T-cell (primary cell): ENCODE measurements at regions not wholly inside any gene's neighbourhood (a gene's known extent, or its start where the extent isn't known, plus 50 kb on each side); places are given as distances from the start of the nearest gene placed in this dataset.

ENCODE experiments used
- ATAC-seq, 4 experiments: fragments of 200-7000 bp in 3 of 4; fragments of 150-1000 bp in 1 of 4; cut with Tn5 transposase; replicated peaks in 1 of 4; 1 replicate in 3 of 4; 2 replicates in 1 of 4; pipeline ENCODE4 v1.10.0; 2021; ENCODE audit warnings: moderate library complexity in 3 of 4, mild to moderate bottlenecking in 2 of 4, moderate number of reproducible peaks in 1 of 4
- CTCF ChIA-PET, 2 donors: fragments of 300-600 bp; sonication (Branson Sonifier 250); formaldehyde crosslinking; loops; one replicate each; lab custom pipeline; 2022; ENCODE audit warnings: antibody characterized with exemption in 2 of 2; lab: Charles Lee
- POLR2A ChIA-PET, 2 donors: fragments of 300-600 bp; sonication (Branson Sonifier 250); formaldehyde crosslinking; loops; one replicate each; lab custom pipeline; 2022; ENCODE audit warnings: antibody characterized with exemption in 2 of 2; lab: Charles Lee
- DNase-seq, 35 experiments: peaks; one replicate each; pipeline versions ENCODE4 v3.0.0 to v3.0.0-alpha.2; 2013 to 2023
- H3K27ac ChIP-seq: one replicate; pipeline ENCODE4 v1.5.1; 2013; ENCODE audit warnings: low read length
- H3K27me3 ChIP-seq, 2 experiments: replicated peaks in 1 of 2; 1 replicate in 1 of 2; 2 replicates in 1 of 2; pipeline versions ENCODE4 v1.6.1 to v1.7.0; 2013; ENCODE audit warnings: low read length in 1 of 2, mixed read lengths in 1 of 2; ENCODE audit not compliant: control insufficient read depth in 2 of 2, insufficient read depth in 2 of 2; ENCODE audit errors: extremely low read depth in 1 of 2
- H3K36me3 ChIP-seq, 2 donors: 1 replicate in 1 of 2; 2 replicates in 1 of 2; pipeline versions ENCODE4 v1.6.1 to v1.7.0; 2013; ENCODE audit warnings: low read length in 1 of 2; ENCODE audit not compliant: control insufficient read depth in 2 of 2, insufficient read depth in 1 of 2; ENCODE audit errors: extremely low read depth in 1 of 2
- H3K4me1 ChIP-seq, 2 experiments: 1 replicate in 1 of 2; 2 replicates in 1 of 2; pipeline versions ENCODE4 v1.6.1 to v1.7.0; 2013; ENCODE audit warnings: low read length in 2 of 2, mixed read lengths in 1 of 2; ENCODE audit not compliant: insufficient read depth in 2 of 2, control insufficient read depth in 1 of 2; ENCODE audit errors: extremely low read depth in 1 of 2
- H3K4me3 ChIP-seq, 2 donors: 1 replicate in 1 of 2; 2 replicates in 1 of 2; pipeline versions ENCODE4 v1.5.1 to v1.7.0; 2013; ENCODE audit warnings: mild to moderate bottlenecking in 2 of 2, low read length in 1 of 2, moderate library complexity in 1 of 2; ENCODE audit not compliant: control insufficient read depth in 1 of 2; ENCODE audit errors: extremely low read depth in 1 of 2
- H3K9me3 ChIP-seq: 2 replicates; pipeline ENCODE4 v1.7.0; 2013
- H3K27ac Mint-ChIP-seq, 2 donors: one replicate each; pipeline ENCODE4 v1.8.0; 2020 to 2021; ENCODE audit warnings: mild to moderate bottlenecking in 2 of 2, mixed read lengths in 2 of 2
- H3K27me3 Mint-ChIP-seq, 2 donors: one replicate each; pipeline ENCODE4 v1.8.0; 2021 to 2022; ENCODE audit warnings: mixed read lengths in 2 of 2
- H3K36me3 Mint-ChIP-seq: one replicate; pipeline ENCODE4 v1.8.0; 2021; ENCODE audit warnings: mixed read lengths
- H3K4me1 Mint-ChIP-seq, 3 donors: one replicate each; pipeline ENCODE4 v1.8.0; 2020 to 2022; ENCODE audit warnings: mixed read lengths in 3 of 3, mild to moderate bottlenecking in 1 of 3
- H3K4me3 Mint-ChIP-seq, 3 donors: one replicate each; pipeline ENCODE4 v1.8.0; 2020 to 2022; ENCODE audit warnings: mild to moderate bottlenecking in 3 of 3, mixed read lengths in 3 of 3, moderate library complexity in 3 of 3
- H3K9me3 Mint-ChIP-seq, 3 donors: one replicate each; pipeline ENCODE4 v1.8.0; 2020 to 2022; ENCODE audit warnings: mixed read lengths in 3 of 3
- WGBS: methylation state at CpG from one replicate; pipeline ENCODE4 v1.1.5; 2013; ENCODE audit warnings: missing lambda C conversion rate; ENCODE audit not compliant: insufficient coverage; 5-methylcytosine and 5-hydroxymethylcytosine counted together

DNA sequence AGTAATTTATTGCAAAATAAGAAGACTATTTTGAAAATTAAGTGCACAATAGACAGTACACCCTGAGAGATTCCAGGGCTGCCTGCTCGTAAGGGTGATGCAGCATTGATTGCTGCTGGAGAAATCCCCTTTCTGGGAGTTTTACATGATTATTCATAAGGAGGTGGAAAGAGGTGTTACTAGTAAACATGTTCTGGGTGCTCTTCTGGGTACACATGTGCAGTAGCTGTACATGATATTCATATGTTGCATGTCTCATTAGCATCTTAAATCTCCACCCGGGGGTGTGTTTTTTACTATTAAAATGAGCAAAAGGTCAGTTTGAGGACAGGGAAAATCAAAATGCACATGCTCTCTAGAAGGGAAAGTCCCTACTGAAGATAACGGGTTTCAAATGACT, 264.8 kb downstream of the CDK5RAP2 start:
- no peaks in the 10 kb centered on the region for H3K4me1 ChIP-seq
- no peaks in the 10 kb centered on the region for H3K36me3 Mint-ChIP-seq
- ATAC-seq = no peak
- H3K27me3 ChIP-seq = no peaks in the 10 kb centered on the region
- no peak overlapping the region for H3K27ac Mint-ChIP-seq
- ChIA-PET CTCF (no interaction called here), POLR2A (no interaction called here)
- H3K36me3 ChIP-seq = no peaks in the 10 kb centered on the region
- 70% methylated on average over 1 of the region's 3 CpGs for WGBS
- H3K9me3 ChIP-seq = no peaks in the 10 kb centered on the region
- H3K27ac ChIP-seq = no peak overlapping the region
- H3K27me3 Mint-ChIP-seq = peaks cover 5 to 21% of the 10 kb centered on the region in 2 donors
- no peaks in the 10 kb centered on the region for H3K4me1 Mint-ChIP-seq
- no peak overlapping the region for H3K4me3 Mint-ChIP-seq
- no peak overlapping the region for H3K4me3 ChIP-seq
- H3K9me3 Mint-ChIP-seq = peaks cover 0 to 5% (median 4%) of the 10 kb centered on the region in 3 donors
- no peak for DNase-seq

- POLR2A ChIA-PET = no interaction called here
- H3K4me1 Mint-ChIP-seq = no peaks in the 10 kb centered on the region
- Histone ChIP-seq H3K27ac (no peak overlapping the region), H3K36me3 (no peaks in the 10 kb centered on the region), H3K27me3 (peaks cover 0 to 4% of the 10 kb centered on the region in 2 experiments), H3K9me3 (no peaks in the 10 kb centered on the region), H3K4me1 (no peaks in the 10 kb centered on the region), H3K4me3 (no peak overlapping the region)
- DNase-seq (no peak), ATAC-seq (no peak)
- H3K4me3 Mint-ChIP-seq = no peak overlapping the region
- H3K27ac Mint-ChIP-seq = no peak overlapping the region
- peaks cover 0 to 5% (median 4%) of the 10 kb centered on the region in 3 donors for H3K9me3 Mint-ChIP-seq
- no CpG with 5 or more reads among the region's 2 CpGs for WGBS
- CTCF ChIA-PET = no interaction called here
- H3K36me3 Mint-ChIP-seq = no peaks in the 10 kb centered on the region
- H3K27me3 Mint-ChIP-seq = peaks cover 8 to 15% of the 10 kb centered on the region in 2 donors
These were observed 267.9 kb downstream of the CDK5RAP2 start for GRCh38 chr9:120312031-120312430.

- Mint-ChIP-seq H3K27ac (no peak overlapping the region), H3K36me3 (no peaks in the 10 kb centered on the region), H3K27me3 (peaks cover 15 to 16% of the 10 kb centered on the region in 2 donors), H3K9me3 (peaks cover 0 to 5% (median 4%) of the 10 kb centered on the region in 3 donors), H3K4me3 (no peak overlapping the region), H3K4me1 (no peaks in the 10 kb centered on the region)
- 80% methylated on average over 1 of the region's 3 CpGs for WGBS
- no peak overlapping the region for H3K4me3 ChIP-seq
- H3K36me3 ChIP-seq = no peaks in the 10 kb centered on the region
- H3K9me3 ChIP-seq = no peaks in the 10 kb centered on the region
- ATAC-seq (no peak), DNase-seq (no peak)
- H3K27ac ChIP-seq = no peak overlapping the region
- POLR2A ChIA-PET = no interaction called here
- peaks cover 0 to 7% of the 10 kb centered on the region in 2 experiments for H3K27me3 ChIP-seq
- no peaks in the 10 kb centered on the region for H3K4me1 ChIP-seq
- CTCF ChIA-PET = no interaction called here
These were observed 269.9 kb downstream of the CDK5RAP2 start for GRCh38 chr9:120310035-120310434.

- Mint-ChIP-seq H3K27me3 (peaks cover 15 to 19% of the 10 kb centered on the region in 2 donors), H3K4me3 (no peak overlapping the region), H3K9me3 (no peaks in the 10 kb centered on the region), H3K27ac (no peak overlapping the region), H3K4me1 (no peaks in the 10 kb centered on the region), H3K36me3 (no peaks in the 10 kb centered on the region)
- ChIA-PET POLR2A (no interaction called here), CTCF (no interaction called here)
- WGBS = 48% methylated on average over 3 of the region's 3 CpGs
- DNase-seq = no peak
- no peaks in the 10 kb centered on the region for H3K4me1 ChIP-seq
- H3K27ac ChIP-seq = no peak overlapping the region
- H3K36me3 ChIP-seq = no peaks in the 10 kb centered on the region
- H3K27me3 ChIP-seq = peaks cover 0 to 8% of the 10 kb centered on the region in 2 experiments
- H3K4me3 ChIP-seq = no peak overlapping the region
- ATAC-seq = no peak
- no peaks in the 10 kb centered on the region for H3K9me3 ChIP-seq
These were observed 271.5 kb downstream of the CDK5RAP2 start for GRCh38 chr9:120308495-120308894.

GRCh38 chr9:120307599-120307998, 272.4 kb downstream of the CDK5RAP2 start:
- no peaks in the 10 kb centered on the region for H3K9me3 Mint-ChIP-seq
- no peak for ATAC-seq
- WGBS = 92% methylated on average over 2 of the region's 2 CpGs

GRCh38 chr9:120306561-120306960, 273.4 kb downstream of the CDK5RAP2 start:
- Histone ChIP-seq H3K36me3 (no peaks in the 10 kb centered on the region), H3K27ac (no peak overlapping the region), H3K27me3 (peaks cover 0 to 9% of the 10 kb centered on the region in 2 experiments), H3K4me3 (no peak overlapping the region), H3K4me1 (no peaks in the 10 kb centered on the region), H3K9me3 (no peaks in the 10 kb centered on the region)
- Mint-ChIP-seq H3K9me3 (no peaks in the 10 kb centered on the region), H3K4me1 (no peaks in the 10 kb centered on the region), H3K27me3 (peaks cover 15 to 19% of the 10 kb centered on the region in 2 donors), H3K27ac (no peak overlapping the region), H3K36me3 (no peaks in the 10 kb centered on the region), H3K4me3 (no peak overlapping the region)
- ATAC-seq = no peak
- CTCF ChIA-PET = no interaction called here
- WGBS = 69% methylated on average over 2 of the region's 3 CpGs
- no peak for DNase-seq
- POLR2A ChIA-PET = no interaction called here

More at GRCh38 chr9:120307599-120307998, 272.4 kb downstream of the CDK5RAP2 start:
- ChIA-PET POLR2A (interaction anchor here in 1 of 2 donors (0.6 kb wide), 1 partner anchor 111 kb away, joined by 3 read pairs; no protein-coding TSS in a partner anchor), CTCF (no interaction called here)
- peaks cover 0 to 9% of the 10 kb centered on the region in 2 experiments for H3K27me3 ChIP-seq
- H3K4me1 ChIP-seq = no peaks in the 10 kb centered on the region
- no peak overlapping the region for H3K27ac Mint-ChIP-seq
- no peaks in the 10 kb centered on the region for H3K4me1 Mint-ChIP-seq
- no peak overlapping the region for H3K4me3 Mint-ChIP-seq
- no peaks in the 10 kb centered on the region for H3K36me3 Mint-ChIP-seq
- no peak for DNase-seq
- H3K9me3 ChIP-seq = no peaks in the 10 kb centered on the region
- no peak overlapping the region for H3K27ac ChIP-seq
- no peak overlapping the region for H3K4me3 ChIP-seq
- H3K27me3 Mint-ChIP-seq = peaks cover 15 to 19% of the 10 kb centered on the region in 2 donors
- no peaks in the 10 kb centered on the region for H3K36me3 ChIP-seq

GRCh38 chr9:120306088-120306487, 273.9 kb downstream of the CDK5RAP2 start:
- 45% methylated on average over 3 of the region's 3 CpGs for WGBS
- H3K4me1 Mint-ChIP-seq = no peaks in the 10 kb centered on the region
- H3K4me3 ChIP-seq = no peak overlapping the region
- DNase-seq (no peak), ATAC-seq (no peak)
- peaks cover 0 to 9% of the 10 kb centered on the region in 2 experiments for H3K27me3 ChIP-seq
- ChIA-PET POLR2A (no interaction called here), CTCF (no interaction called here)
- H3K4me1 ChIP-seq = no peaks in the 10 kb centered on the region
- no peak overlapping the region for H3K4me3 Mint-ChIP-seq
- no peak overlapping the region for H3K27ac ChIP-seq
- no peaks in the 10 kb centered on the region for H3K9me3 ChIP-seq
- no peaks in the 10 kb centered on the region for H3K9me3 Mint-ChIP-seq
- H3K36me3 Mint-ChIP-seq = no peaks in the 10 kb centered on the region
- no peaks in the 10 kb centered on the region for H3K36me3 ChIP-seq
- peaks cover 15 to 19% of the 10 kb centered on the region in 2 donors for H3K27me3 Mint-ChIP-seq
- no peak overlapping the region for H3K27ac Mint-ChIP-seq
